D721Med (cell line): ENCODE measurements at regions not wholly inside any gene's neighbourhood (a gene's known extent, or its start where the extent isn't known, plus 50 kb on each side); places are given as distances from the start of the nearest gene placed in this dataset.

Experiments used
- DNase-seq: peaks from one replicate; pipeline ENCODE4 v3.0.0; 2011; ENCODE audit warnings: low spot score; ENCODE audit not compliant: insufficient read length
- FAIRE-seq: peaks from 2 replicates; lab custom pipeline; 2011; peaks lifted over from hg19 to GRCh38; lab: Jason Lieb, UNC
- TF ChIP-seq, protein P1 (sequence below): IDR thresholded peaks from 2 replicates; pipeline ENCODE4 v1.5.1; 2012; ENCODE audit warnings: mild to moderate bottlenecking, control low read depth; ENCODE audit not compliant: insufficient read depth; ENCODE audit errors: missing control alignments

DNA sequence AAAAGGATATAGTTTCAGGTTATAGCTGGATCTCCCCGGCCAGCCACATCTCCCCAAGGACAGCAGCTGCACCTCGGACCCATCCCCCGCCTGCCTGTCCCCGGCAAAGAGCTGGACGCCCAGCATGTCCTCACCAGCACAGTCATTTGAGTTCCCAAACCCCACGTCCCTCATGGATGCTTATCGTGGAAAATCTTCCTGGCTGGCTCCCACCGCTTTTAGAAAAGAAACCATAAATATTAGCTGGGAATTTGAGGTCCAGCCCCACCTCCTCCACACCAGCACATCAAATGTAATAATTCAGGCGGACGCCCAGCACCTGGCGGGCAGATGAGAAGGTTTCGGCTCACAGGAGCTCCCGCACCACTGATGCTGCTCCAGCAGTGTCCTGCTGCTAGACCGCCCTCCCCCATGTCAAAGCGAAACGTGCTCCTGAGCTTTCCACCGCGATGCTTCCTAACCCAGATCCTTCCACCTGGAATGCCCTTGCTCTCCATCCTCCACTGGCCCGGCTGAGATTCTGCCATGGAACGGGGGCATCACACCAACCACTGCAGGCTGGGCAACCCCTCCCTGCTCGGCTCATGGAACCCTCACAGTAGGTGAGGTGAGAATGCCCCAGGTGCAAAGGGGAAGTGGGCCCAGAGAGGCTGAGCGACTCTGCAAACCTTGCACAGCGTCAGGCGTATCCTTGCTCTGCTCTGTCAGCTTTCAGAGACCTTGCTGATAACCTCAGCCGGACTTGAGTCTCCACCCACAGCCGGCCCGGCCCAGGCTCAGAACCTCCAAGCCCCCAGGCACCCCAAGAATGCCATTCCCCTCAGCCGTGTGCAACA is 71.5 kb upstream of the GPC1 start:
- DNase-seq (no peak), FAIRE-seq (no peak)
- TF ChIP-seq, protein P1, sequence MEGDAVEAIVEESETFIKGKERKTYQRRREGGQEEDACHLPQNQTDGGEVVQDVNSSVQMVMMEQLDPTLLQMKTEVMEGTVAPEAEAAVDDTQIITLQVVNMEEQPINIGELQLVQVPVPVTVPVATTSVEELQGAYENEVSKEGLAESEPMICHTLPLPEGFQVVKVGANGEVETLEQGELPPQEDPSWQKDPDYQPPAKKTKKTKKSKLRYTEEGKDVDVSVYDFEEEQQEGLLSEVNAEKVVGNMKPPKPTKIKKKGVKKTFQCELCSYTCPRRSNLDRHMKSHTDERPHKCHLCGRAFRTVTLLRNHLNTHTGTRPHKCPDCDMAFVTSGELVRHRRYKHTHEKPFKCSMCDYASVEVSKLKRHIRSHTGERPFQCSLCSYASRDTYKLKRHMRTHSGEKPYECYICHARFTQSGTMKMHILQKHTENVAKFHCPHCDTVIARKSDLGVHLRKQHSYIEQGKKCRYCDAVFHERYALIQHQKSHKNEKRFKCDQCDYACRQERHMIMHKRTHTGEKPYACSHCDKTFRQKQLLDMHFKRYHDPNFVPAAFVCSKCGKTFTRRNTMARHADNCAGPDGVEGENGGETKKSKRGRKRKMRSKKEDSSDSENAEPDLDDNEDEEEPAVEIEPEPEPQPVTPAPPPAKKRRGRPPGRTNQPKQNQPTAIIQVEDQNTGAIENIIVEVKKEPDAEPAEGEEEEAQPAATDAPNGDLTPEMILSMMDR, result no peak

DNA sequence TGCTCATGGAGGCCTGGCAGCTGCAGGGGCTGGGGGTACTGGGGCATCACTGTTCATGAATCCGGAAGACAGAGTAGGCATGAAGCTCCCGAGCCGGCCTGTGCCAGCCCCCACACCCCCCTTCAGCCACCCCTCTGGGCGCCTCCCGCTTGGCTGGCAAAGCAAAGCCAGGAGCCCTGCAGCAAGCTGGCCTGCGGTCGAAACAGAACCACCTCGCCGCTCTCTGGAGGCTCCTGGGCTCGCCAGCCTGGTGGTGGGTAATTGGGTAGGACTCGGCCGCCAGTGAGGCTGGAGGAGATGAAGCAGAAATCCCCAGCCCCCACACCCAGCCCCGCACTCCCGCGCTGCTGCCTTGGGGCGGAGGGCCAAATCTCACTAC is 70.9 kb upstream of the GPC1 start:
- TF ChIP-seq, protein P1, result no peak
- no peak for DNase-seq
- FAIRE-seq, result no peak

DNA sequence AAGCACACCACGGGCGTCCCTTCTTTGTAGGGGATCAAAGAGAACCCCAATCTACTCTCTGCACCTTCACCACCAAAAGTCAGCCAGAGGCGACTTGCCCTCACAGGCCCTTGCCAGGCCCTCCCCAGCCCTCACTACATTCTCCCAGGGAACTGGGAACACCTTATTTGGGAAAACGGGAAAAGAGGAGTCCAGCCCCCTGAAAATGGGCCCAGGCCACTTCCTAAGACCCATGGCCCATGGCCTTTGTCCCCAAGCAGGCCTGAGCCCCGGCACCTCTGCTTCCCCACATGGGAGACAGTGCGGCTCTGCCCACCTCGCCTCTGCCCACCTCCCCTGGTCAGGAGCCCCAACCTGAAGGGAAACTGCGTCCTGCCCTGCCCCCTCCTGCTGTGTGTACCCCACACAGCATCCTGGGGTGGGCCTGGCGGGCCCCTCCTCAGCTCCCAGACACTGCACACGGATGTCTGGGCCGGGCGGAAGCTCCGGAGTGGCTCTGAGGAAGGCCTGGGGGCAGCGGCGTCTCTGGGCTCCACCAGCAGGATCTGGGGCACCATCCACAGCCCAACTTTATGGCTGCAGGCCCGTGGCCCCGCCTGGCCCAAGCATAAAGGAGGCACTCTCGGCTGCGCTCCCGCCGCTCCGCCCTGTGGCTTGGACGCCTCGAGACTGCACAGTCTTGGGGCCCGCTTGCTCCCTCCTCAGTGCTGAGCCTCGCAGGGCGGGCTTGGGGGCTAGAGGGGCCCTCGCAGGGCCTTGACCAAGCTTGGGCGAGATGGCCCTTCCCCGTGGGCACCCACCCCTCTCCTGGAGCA is 70.3 kb upstream of the GPC1 start:
- no peak for DNase-seq
- no peak for FAIRE-seq
- TF ChIP-seq, protein P1, result no peak

DNA sequence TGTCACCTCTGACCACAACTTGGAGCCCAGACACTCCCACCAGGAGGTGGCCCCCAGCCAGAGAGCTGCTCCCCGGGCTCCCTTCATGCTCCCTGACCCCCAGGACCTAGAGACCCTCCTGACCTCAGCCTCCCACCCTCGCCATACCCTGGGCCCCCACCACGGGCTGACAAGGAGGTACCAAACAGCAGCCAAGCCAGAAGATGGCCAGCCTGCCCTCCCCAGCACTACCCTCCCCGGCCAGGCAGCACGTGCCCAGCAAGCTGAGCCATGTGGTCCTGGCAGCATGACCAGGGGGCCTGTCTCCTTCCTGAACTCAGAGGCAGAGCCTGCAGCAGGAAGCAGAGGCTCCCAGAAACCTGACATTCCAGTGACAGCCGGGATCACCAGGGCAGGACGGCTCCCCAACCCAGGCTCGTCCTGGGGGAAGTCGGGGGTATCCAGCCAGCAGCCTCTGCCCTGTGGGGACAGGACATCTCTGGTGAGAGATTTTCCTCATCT is 69.4 kb upstream of the GPC1 start:
- DNase-seq, result no peak
- no peak for FAIRE-seq
- TF ChIP-seq, protein P1, result no peak

DNA sequence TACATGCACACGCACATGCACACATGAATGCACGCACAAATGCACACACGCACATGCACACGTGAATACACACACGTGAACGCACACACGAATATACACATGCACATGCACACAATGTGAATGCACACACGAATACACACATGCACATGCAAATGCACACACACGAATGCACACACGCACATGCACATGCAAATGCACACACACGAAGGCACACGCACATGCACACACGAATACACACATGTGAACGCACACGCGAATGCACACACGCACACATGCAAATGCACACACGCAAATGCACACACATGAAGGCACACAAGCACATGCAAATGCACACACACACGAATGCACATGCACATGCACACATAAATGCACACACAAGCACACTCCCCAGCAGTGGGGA is 68.6 kb upstream of the GPC1 start:
- DNase-seq (no peak), FAIRE-seq (no peak)
- TF ChIP-seq, protein P1, result no peak

DNA sequence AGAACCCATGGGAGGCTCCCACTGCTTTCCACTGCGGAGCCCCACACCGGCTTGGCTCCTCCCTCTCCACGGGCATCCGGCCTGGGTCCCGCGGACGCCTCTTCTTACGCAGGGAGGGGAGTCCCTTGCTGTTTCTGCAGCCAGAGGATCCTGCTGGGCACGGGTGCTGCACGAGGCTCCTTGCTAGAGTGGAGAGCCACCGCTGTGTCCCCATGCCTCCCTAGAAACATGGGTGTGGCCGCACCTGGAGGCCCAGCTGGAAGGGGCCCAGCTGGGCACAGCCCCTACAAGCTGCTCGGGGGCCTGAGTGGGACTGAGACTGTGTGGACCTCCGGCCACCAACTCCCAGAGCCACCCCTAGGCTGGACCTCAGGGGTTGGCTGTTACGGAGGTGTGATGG is 67.7 kb upstream of the GPC1 start:
- DNase-seq (no peak), FAIRE-seq (no peak)
- TF ChIP-seq, protein P1, result no peak

DNA sequence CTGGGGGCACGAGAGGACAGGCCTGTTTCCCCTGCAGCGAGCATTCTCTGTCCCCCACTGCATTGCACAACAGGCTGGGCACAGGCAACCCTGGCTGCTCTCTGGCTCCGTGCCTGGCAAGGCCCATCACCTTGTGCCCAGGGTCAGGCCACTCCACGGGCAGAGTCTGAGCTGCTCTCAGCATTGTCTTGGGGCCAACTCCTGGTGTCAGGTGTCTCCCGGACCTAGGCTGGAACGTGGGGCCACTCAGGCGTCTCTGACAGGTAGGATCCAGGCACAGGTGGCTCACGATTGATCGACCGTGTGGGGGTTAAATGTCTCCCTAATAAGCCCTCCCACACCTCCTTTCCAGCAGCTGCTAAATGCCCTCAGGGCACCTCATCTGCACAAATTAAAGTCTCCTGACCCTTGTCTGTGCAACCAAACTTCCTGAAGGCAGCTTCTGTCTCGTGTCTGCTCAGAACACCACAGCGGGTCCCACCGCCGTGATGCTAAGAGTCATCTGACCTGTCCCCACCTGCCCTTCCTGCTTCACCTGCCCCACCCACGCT is 66.6 kb upstream of the GPC1 start:
- DNase-seq (no peak), FAIRE-seq (no peak)
- TF ChIP-seq, protein P1, result no peak
